Brain microvascular endothelial cell (primary cell): ENCODE measurements at regions not wholly inside any gene's neighbourhood (a gene's known extent, or its start where the extent isn't known, plus 50 kb on each side); places are given as distances from the start of the nearest gene placed in this dataset.

Experiments used
- DNase-seq: peaks from one replicate; pipeline ENCODE4 v3.0.0-alpha.2; 2020
- H3K27ac ChIP-seq: fragments of 250-450 bp; sonication (Bioruptor Pico); 2 replicates; pipeline ENCODE4 v1.5.1; 2020; ENCODE audit warnings: mild to moderate bottlenecking, moderate library complexity
- H3K27me3 ChIP-seq: fragments of 250-450 bp; sonication (Bioruptor Pico); replicated peaks from 2 replicates; pipeline ENCODE4 v1.5.1; 2020; ENCODE audit warnings: mild to moderate bottlenecking
- H3K36me3 ChIP-seq: fragments of 250-450 bp; sonication (Bioruptor Pico); replicated peaks from 2 replicates; pipeline ENCODE4 v1.5.1; 2020; ENCODE audit warnings: mild to moderate bottlenecking
- H3K4me3 ChIP-seq: 2 replicates; pipeline ENCODE4 v1.5.1; 2011; ENCODE audit warnings: low read depth, mild to moderate bottlenecking, control low read depth, low read length, moderate library complexity
- CTCF ChIP-seq: IDR thresholded peaks from 2 replicates; pipeline ENCODE4 v1.5.1; 2011; ENCODE audit warnings: low read depth, mild to moderate bottlenecking, moderate library complexity, low read length, control low read depth, inconsistent platforms; ENCODE audit errors: missing control alignments
- in situ Hi-C: cut with HindIII; loops from 2 replicates; pipeline ENCODE4 v1.10.0; 2017; ENCODE audit warnings: low sequenced_read_pairs, low pct_ligation_motif_present

- no peak for TF ChIP-seq CTCF
- H3K27me3 ChIP-seq, result no peaks in the 10 kb centered on the region
- no peak overlapping the region for H3K27ac ChIP-seq
- H3K36me3 ChIP-seq, result no peaks in the 10 kb centered on the region
- in situ Hi-C loops, result no loop called here
- no peak for DNase-seq
- H3K4me3 ChIP-seq, result no peak overlapping the region
Observed at GRCh38 chr14:27223906-27224305, 626.1 kb upstream of the NOVA1 start.

- in situ Hi-C loops, result no loop called here
- Histone ChIP-seq H3K27me3 (no peaks in the 10 kb centered on the region), H3K36me3 (no peaks in the 10 kb centered on the region), H3K27ac (no peak overlapping the region), H3K4me3 (no peak overlapping the region)
- TF ChIP-seq CTCF, result no peak
- no peak for DNase-seq
Observed at GRCh38 chr14:27228053-27228452, 630.2 kb upstream of the NOVA1 start.

GRCh38 chr14:27234331-27234730 lies 636.5 kb upstream of the NOVA1 start:
- in situ Hi-C loops, result no loop called here
- DNase-seq, result no peak
- H3K27ac ChIP-seq, result no peak overlapping the region
- no peaks in the 10 kb centered on the region for H3K36me3 ChIP-seq
- no peaks in the 10 kb centered on the region for H3K27me3 ChIP-seq
- TF ChIP-seq CTCF, result no peak
- no peak overlapping the region for H3K4me3 ChIP-seq

GRCh38 chr14:27236601-27237000 lies 638.8 kb upstream of the NOVA1 start:
- no peaks in the 10 kb centered on the region for H3K36me3 ChIP-seq
- no peak overlapping the region for H3K27ac ChIP-seq
- in situ Hi-C loops, result no loop called here
- no peak for TF ChIP-seq CTCF
- no peak overlapping the region for H3K4me3 ChIP-seq
- no peak for DNase-seq
- no peaks in the 10 kb centered on the region for H3K27me3 ChIP-seq

- no peak for TF ChIP-seq CTCF
- DNase-seq, result no peak
- H3K4me3 ChIP-seq, result no peak overlapping the region
- no peak overlapping the region for H3K27ac ChIP-seq
- in situ Hi-C loops, result no loop called here
- no peaks in the 10 kb centered on the region for H3K27me3 ChIP-seq
- no peaks in the 10 kb centered on the region for H3K36me3 ChIP-seq
Observed at GRCh38 chr14:27242874-27243273, 645.0 kb upstream of the NOVA1 start.

GRCh38 chr14:27243365-27243764 lies 645.5 kb upstream of the NOVA1 start:
- DNase-seq, result no peak
- TF ChIP-seq CTCF, result no peak

More at GRCh38 chr14:27243365-27243764, 645.5 kb upstream of the NOVA1 start:
- no peak overlapping the region for H3K27ac ChIP-seq
- H3K36me3 ChIP-seq, result no peaks in the 10 kb centered on the region
- no peak overlapping the region for H3K4me3 ChIP-seq
- in situ Hi-C loops, result no loop called here
- H3K27me3 ChIP-seq, result no peaks in the 10 kb centered on the region
